H1 (cell line): ENCODE measurements at regions not wholly inside any gene's neighbourhood (a gene's known extent, or its start where the extent isn't known, plus 50 kb on each side); places are given as distances from the start of the nearest gene placed in this dataset.

ENCODE experiments used
- TF ChIP-seq, protein P1 (sequence below), 3 experiments: IDR thresholded peaks; 1 replicate in 2 of 3; 2 replicates in 1 of 3; pipeline versions ENCODE4 v1.5.1 to v1.6.1; 2011; ENCODE audit warnings: low read length in 3 of 3, mild to moderate bottlenecking in 3 of 3, inconsistent platforms in 2 of 3, low read depth in 1 of 3, moderate library complexity in 1 of 3; ENCODE audit not compliant: insufficient read depth in 1 of 3; ENCODE audit errors: control extremely low read depth in 1 of 3

GRCh38 chr3:102339671-102340070, 95.1 kb upstream of the ZPLD1 start (continued):
- TF ChIP-seq, protein P1, sequence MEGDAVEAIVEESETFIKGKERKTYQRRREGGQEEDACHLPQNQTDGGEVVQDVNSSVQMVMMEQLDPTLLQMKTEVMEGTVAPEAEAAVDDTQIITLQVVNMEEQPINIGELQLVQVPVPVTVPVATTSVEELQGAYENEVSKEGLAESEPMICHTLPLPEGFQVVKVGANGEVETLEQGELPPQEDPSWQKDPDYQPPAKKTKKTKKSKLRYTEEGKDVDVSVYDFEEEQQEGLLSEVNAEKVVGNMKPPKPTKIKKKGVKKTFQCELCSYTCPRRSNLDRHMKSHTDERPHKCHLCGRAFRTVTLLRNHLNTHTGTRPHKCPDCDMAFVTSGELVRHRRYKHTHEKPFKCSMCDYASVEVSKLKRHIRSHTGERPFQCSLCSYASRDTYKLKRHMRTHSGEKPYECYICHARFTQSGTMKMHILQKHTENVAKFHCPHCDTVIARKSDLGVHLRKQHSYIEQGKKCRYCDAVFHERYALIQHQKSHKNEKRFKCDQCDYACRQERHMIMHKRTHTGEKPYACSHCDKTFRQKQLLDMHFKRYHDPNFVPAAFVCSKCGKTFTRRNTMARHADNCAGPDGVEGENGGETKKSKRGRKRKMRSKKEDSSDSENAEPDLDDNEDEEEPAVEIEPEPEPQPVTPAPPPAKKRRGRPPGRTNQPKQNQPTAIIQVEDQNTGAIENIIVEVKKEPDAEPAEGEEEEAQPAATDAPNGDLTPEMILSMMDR (IDR thresholded peaks at IDR 0.05; ENCODE audit: control extremely low read depth in 1 of 3, insufficient read depth in 1 of 3, low read depth in 1 of 3, low read length in 3 of 3): no peak
- TF ChIP-seq, all 59 proteins: peak for 0
